ENCODE measurements at regions not wholly inside any gene's neighbourhood (a gene's known extent, or its start where the extent isn't known, plus 50 kb on each side); places are given as distances from the start of the nearest gene placed in this dataset.

- TF ChIP-seq POLR2AphosphoS5 (IDR thresholded peaks at IDR 0.05; ENCODE audit: low read depth, low read length) (no peak), CTCF (IDR thresholded peaks at IDR 0.05) (no peak), RAD21 (IDR thresholded peaks at IDR 0.05; ENCODE audit: low read length) (no peak)
Observed at GRCh38 chr1:57788313-57788712, 364.5 kb upstream of the DAB1 start.

All from SK-N-SH (cell line).